HG03064 (cell line): ENCODE measurements at regions not wholly inside any gene's neighbourhood (a gene's known extent, or its start where the extent isn't known, plus 50 kb on each side); places are given as distances from the start of the nearest gene placed in this dataset.
"Not testable (repeated sequence)": the region's sequence is repeated elsewhere in the genome, so short reads cannot be mapped to it uniquely, and the experiment has no call there.

Experiments used
- ATAC-seq: cut with Tn5 transposase; IDR thresholded peaks from one replicate; pipeline ENCODE4 v1.9.1; 2021; ENCODE audit warnings: low read depth; ENCODE audit not compliant: unreplicated experiment

GRCh38 chrX:150269605-150270254, 93.4 kb upstream of the MAMLD1 start:
- no peak for ATAC-seq

- ATAC-seq, result no peak
These were observed 92.5 kb upstream of the MAMLD1 start for GRCh38 chrX:150270622-150271021.

GRCh38 chrX:150273575-150274294, 89.4 kb upstream of the MAMLD1 start:
- ATAC-seq, result not testable (repeated sequence)

GRCh38 chrX:150282953-150283352, 80.2 kb upstream of the MAMLD1 start:
- ATAC-seq, result no peak

GRCh38 chrX:150291014-150291413, 72.1 kb upstream of the MAMLD1 start:
- ATAC-seq, result no peak

GRCh38 chrX:150293311-150294013, 69.7 kb upstream of the MAMLD1 start:
- no peak for ATAC-seq

- no peak for ATAC-seq
These were observed 64.1 kb upstream of the MAMLD1 start for GRCh38 chrX:150298841-150299551.

- no peak for ATAC-seq
These were observed 63.5 kb upstream of the MAMLD1 start for GRCh38 chrX:150299579-150299978.

GRCh38 chrX:150303386-150304097, 59.6 kb upstream of the MAMLD1 start:
- ATAC-seq, result no peak

GRCh38 chrX:150306002-150306401, 57.1 kb upstream of the MAMLD1 start:
- ATAC-seq, result no peak

- no peak for ATAC-seq
These were observed 55.1 kb upstream of the MAMLD1 start for GRCh38 chrX:150308041-150308440.

GRCh38 chrX:150308532-150309157, 54.5 kb upstream of the MAMLD1 start:
- no peak for ATAC-seq

GRCh38 chrX:150310417-150310816, 52.7 kb upstream of the MAMLD1 start:
- no peak for ATAC-seq

- ATAC-seq, result no peak
These were observed 52.2 kb upstream of the MAMLD1 start for GRCh38 chrX:150310881-150311280.

- no peak for ATAC-seq
These were observed 50.2 kb upstream of the MAMLD1 start for GRCh38 chrX:150312931-150313330.
